Keratinocyte (primary cell): ENCODE measurements at regions not wholly inside any gene's neighbourhood (a gene's known extent, or its start where the extent isn't known, plus 50 kb on each side); places are given as distances from the start of the nearest gene placed in this dataset.

Source experiments
- CTCF ChIP-seq, 3 experiments: IDR thresholded peaks in 1 of 3; conservative IDR thresholded peaks in 1 of 3; optimal IDR thresholded peaks in 1 of 3; 2 replicates in 2 of 3; 3 replicates in 1 of 3; pipeline versions ENCODE3 to v1.5.1; 2011; ENCODE audit warnings: low read length in 3 of 3, mild to moderate bottlenecking in 3 of 3, moderate library complexity in 2 of 3, control low read depth in 1 of 3, inconsistent platforms in 1 of 3; ENCODE audit not compliant: insufficient read depth in 2 of 3; ENCODE audit errors: extremely low read depth in 1 of 3
- EZH2 ChIP-seq: IDR thresholded peaks from one replicate; pipeline ENCODE4 v1.6.1; 2012; ENCODE audit warnings: inconsistent platforms, mild to moderate bottlenecking, low read length, moderate library complexity

GRCh38 chr13:55550624-55551023, 1590.1 kb upstream of the PRR20A start:
- TF ChIP-seq CTCF (optimal IDR thresholded peaks at IDR 0.05 in 1 of 3, IDR thresholded peaks at IDR 0.05 in 1 of 3, conservative IDR thresholded peaks at IDR 0.05 in 1 of 3; ENCODE audit: extremely low read depth in 1 of 3, insufficient read depth in 2 of 3, low read length in 3 of 3) (no peak), EZH2 (no peak)
